ENCODE measurements at regions not wholly inside any gene's neighbourhood (a gene's known extent, or its start where the extent isn't known, plus 50 kb on each side); places are given as distances from the start of the nearest gene placed in this dataset.

- TF ChIP-seq, protein P1, sequence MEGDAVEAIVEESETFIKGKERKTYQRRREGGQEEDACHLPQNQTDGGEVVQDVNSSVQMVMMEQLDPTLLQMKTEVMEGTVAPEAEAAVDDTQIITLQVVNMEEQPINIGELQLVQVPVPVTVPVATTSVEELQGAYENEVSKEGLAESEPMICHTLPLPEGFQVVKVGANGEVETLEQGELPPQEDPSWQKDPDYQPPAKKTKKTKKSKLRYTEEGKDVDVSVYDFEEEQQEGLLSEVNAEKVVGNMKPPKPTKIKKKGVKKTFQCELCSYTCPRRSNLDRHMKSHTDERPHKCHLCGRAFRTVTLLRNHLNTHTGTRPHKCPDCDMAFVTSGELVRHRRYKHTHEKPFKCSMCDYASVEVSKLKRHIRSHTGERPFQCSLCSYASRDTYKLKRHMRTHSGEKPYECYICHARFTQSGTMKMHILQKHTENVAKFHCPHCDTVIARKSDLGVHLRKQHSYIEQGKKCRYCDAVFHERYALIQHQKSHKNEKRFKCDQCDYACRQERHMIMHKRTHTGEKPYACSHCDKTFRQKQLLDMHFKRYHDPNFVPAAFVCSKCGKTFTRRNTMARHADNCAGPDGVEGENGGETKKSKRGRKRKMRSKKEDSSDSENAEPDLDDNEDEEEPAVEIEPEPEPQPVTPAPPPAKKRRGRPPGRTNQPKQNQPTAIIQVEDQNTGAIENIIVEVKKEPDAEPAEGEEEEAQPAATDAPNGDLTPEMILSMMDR (IDR thresholded peaks at IDR 0.05): no peak
- TF ChIP-seq POLR2AphosphoS5 (IDR thresholded peaks at IDR 0.05) (no peak), POLR2A (IDR thresholded peaks at IDR 0.05; ENCODE audit: low read depth) (no peak)
Observed at GRCh38 chr6:103113416-103113815, 1719.9 kb downstream of the GRIK2 start.

Measured in esophagus muscularis mucosa (tissue), 3 donors.